HEK293T (cell line): ENCODE measurements at regions not wholly inside any gene's neighbourhood (a gene's known extent, or its start where the extent isn't known, plus 50 kb on each side); places are given as distances from the start of the nearest gene placed in this dataset.

Source experiments
- CTCF ChIA-PET: fragments of 350-600 bp; formaldehyde crosslinking; extraction: SDS; loops from one replicate; lab custom pipeline; 2021; ENCODE audit warnings: antibody characterized with exemption, inconsistent platforms; lab: Yijun Ruan, JAX
- POLR2A ChIA-PET: fragments of 350-600 bp; formaldehyde crosslinking; extraction: SDS; loops from one replicate; lab custom pipeline; 2020; ENCODE audit warnings: antibody characterized with exemption, inconsistent platforms; lab: Yijun Ruan, JAX
- DNase-seq: peaks from one replicate; pipeline ENCODE4 v3.0.0; 2012; ENCODE audit warnings: mixed read lengths; ENCODE audit errors: extremely low spot score
- ARNT ChIP-seq: fragments of 450-650 bp; IDR thresholded peaks from 2 replicates; pipeline ENCODE4 v1.6.1; 2017; ENCODE audit warnings: mild to moderate bottlenecking
- BHLHE40 ChIP-seq: fragments of 450-650 bp; IDR thresholded peaks from 2 replicates; pipeline ENCODE4 v1.6.1; 2016; ENCODE audit warnings: mild to moderate bottlenecking, moderate library complexity, borderline replicate concordance
- CTBP1 ChIP-seq: fragments of 450-650 bp; IDR thresholded peaks from 2 replicates; pipeline ENCODE4 v1.6.1; 2016; ENCODE audit warnings: borderline replicate concordance
- ELF4 ChIP-seq: fragments of 450-650 bp; IDR thresholded peaks from 2 replicates; pipeline ENCODE4 v1.6.1; 2017; ENCODE audit warnings: antibody characterized with exemption
- FOXA1 ChIP-seq: fragments of 450-650 bp; IDR thresholded peaks from 2 replicates; pipeline ENCODE4 v1.6.1; 2016; ENCODE audit warnings: mild to moderate bottlenecking
- FOXK2 ChIP-seq: fragments of 450-650 bp; IDR thresholded peaks from 2 replicates; pipeline ENCODE4 v1.6.1; 2016; ENCODE audit warnings: mild to moderate bottlenecking
- FOXM1 ChIP-seq: fragments of 450-650 bp; IDR thresholded peaks from 2 replicates; pipeline ENCODE4 v1.6.1; 2017; ENCODE audit warnings: mild to moderate bottlenecking, borderline replicate concordance
- HDGF ChIP-seq: fragments of 450-650 bp; IDR thresholded peaks from 2 replicates; pipeline ENCODE4 v1.6.1; 2017; ENCODE audit warnings: antibody characterized with exemption, borderline replicate concordance
- L3MBTL2 ChIP-seq: fragments of 450-650 bp; conservative IDR thresholded peaks from 2 replicates; pipeline ENCODE4 v1.6.1; 2016; ENCODE audit warnings: mild to moderate bottlenecking
- LEF1 ChIP-seq: fragments of 450-650 bp; IDR thresholded peaks from 2 replicates; pipeline ENCODE4 v1.6.1; 2017; ENCODE audit warnings: mild to moderate bottlenecking, borderline replicate concordance
- NFRKB ChIP-seq: fragments of 450-650 bp; IDR thresholded peaks from 2 replicates; pipeline ENCODE4 v1.6.1; 2016; ENCODE audit warnings: mild to moderate bottlenecking, moderate library complexity
- PKNOX1 ChIP-seq: fragments of 450-650 bp; IDR thresholded peaks from 2 replicates; pipeline ENCODE4 v1.6.1; 2016
- SP1 ChIP-seq: fragments of 450-650 bp; IDR thresholded peaks from 2 replicates; pipeline ENCODE4 v1.6.1; 2017
- SUZ12 ChIP-seq: fragments of 450-650 bp; IDR thresholded peaks from 2 replicates; pipeline ENCODE4 v1.6.1; 2016; ENCODE audit warnings: mild to moderate bottlenecking
- TARDBP ChIP-seq: fragments of 450-650 bp; IDR thresholded peaks from 2 replicates; pipeline ENCODE4 v1.6.1; 2016
- ZNF384 ChIP-seq: fragments of 450-650 bp; IDR thresholded peaks from 2 replicates; pipeline ENCODE4 v1.6.1; 2016

- no peak for DNase-seq
- ChIA-PET POLR2A (no interaction called here), CTCF (no interaction called here)
- TF ChIP-seq HDGF (no peak), SP1 (no peak), CTBP1 (no peak), SUZ12 (no peak), ZNF384 (no peak), LEF1 (no peak), FOXA1 (no peak), BHLHE40 (no peak), TARDBP (no peak)
These were observed 285.1 kb downstream of the TMEM114 start for GRCh38 chr16:8305201-8305600.

DNA sequence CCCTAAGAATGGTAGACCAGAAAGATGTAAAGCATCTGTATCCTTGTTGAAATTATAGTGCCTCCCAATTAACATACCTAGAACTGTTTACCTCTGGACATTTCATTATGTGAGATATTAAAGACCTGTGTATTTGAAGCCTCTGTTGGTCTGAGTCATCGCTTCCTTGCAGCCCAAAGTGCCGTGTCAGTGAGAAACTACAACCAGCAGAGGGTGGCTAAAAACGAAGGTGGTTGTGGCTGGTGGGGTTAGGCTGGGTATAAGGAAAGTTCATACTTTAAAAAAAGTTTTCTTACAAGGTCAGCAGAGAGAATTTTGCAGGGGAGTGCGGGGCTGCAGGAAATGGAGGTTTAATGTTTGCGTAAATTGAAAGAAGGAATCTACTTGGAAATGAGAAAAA, 290.7 kb downstream of the TMEM114 start:
- TF ChIP-seq HDGF = no peak
- no peak for TF ChIP-seq NFRKB
- ChIA-PET CTCF (no interaction called here), POLR2A (no interaction called here)
- no peak for DNase-seq

DNA sequence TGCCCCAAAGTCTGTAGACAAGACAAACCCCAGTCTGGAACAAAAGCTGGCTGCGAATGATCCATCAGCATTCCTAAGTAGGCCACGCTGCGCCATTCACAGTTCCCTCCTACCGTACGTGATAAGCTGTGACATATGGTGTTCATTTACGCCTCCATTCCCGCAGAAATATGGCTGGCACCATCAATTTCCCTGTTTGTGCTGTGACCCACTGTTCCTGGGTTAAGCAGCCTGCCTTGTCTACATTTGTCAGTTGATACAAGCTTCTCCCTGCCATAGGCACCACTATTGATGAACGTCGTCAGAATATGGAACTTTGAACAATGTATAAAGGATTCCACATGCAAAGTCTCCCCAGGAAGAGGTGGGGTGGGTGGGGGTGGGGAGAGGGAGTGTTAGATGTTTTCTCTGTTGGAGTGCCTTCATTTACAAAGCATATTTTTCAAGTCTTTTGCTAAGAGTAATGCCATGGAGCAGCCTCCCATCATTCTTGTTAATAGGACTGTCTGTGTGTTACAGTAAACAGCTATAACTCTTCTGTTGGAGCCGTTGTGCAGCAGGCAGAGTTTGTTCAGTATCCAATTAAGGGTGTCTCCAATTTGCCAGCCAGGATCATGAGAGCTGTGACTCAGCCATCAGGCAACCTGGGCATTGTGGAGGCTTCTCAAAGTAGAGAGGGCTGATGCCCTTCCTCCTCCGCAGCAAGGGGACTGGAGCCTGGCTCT, 294.6 kb downstream of the TMEM114 start:
- DNase-seq = no peak
- CTCF ChIA-PET = no interaction called here
- POLR2A ChIA-PET = no interaction called here
- TF ChIP-seq SP1 (no peak), HDGF (no peak), LEF1 (no peak), FOXM1 (no peak), BHLHE40 (no peak), NFRKB (no peak), L3MBTL2 (no peak), ARNT (no peak), CTBP1 (no peak), ZNF384 (no peak), TARDBP (no peak)

GRCh38 chr16:8293413-8293812, 296.9 kb downstream of the TMEM114 start:
- ChIA-PET CTCF (no interaction called here), POLR2A (no interaction called here)
- DNase-seq = no peak
- TF ChIP-seq FOXM1 = no peak
- no peak for TF ChIP-seq HDGF
- TF ChIP-seq PKNOX1 = no peak
- no peak for TF ChIP-seq CTBP1
- no peak for TF ChIP-seq SUZ12
- no peak for TF ChIP-seq FOXA1
- TF ChIP-seq ARNT = no peak
- TF ChIP-seq FOXK2 = no peak
- no peak for TF ChIP-seq SP1
- no peak for TF ChIP-seq BHLHE40
- TF ChIP-seq LEF1 = no peak
- no peak for TF ChIP-seq ZNF384

- POLR2A ChIA-PET = no interaction called here
- no peak for DNase-seq
- CTCF ChIA-PET = no interaction called here
- no peak for TF ChIP-seq ZNF384
- TF ChIP-seq TARDBP = no peak
- no peak for TF ChIP-seq ELF4
- TF ChIP-seq CTBP1 = no peak
- no peak for TF ChIP-seq HDGF
- no peak for TF ChIP-seq BHLHE40
- TF ChIP-seq FOXK2 = no peak
- TF ChIP-seq FOXA1 = no peak
- TF ChIP-seq SP1 = no peak
- no peak for TF ChIP-seq SUZ12
- TF ChIP-seq NFRKB = no peak
- no peak for TF ChIP-seq ARNT
- TF ChIP-seq L3MBTL2 = no peak
- no peak for TF ChIP-seq PKNOX1
- no peak for TF ChIP-seq LEF1
- TF ChIP-seq FOXM1 = no peak
These were observed 298.0 kb downstream of the TMEM114 start for GRCh38 chr16:8292271-8292670.

- POLR2A ChIA-PET = interaction anchor here (0.5 kb wide), 1 partner anchor 88 kb away, joined by 3 read pairs; no protein-coding TSS in a partner anchor
- CTCF ChIA-PET = no interaction called here
- no peak for TF ChIP-seq FOXA1
- no peak for DNase-seq
These were observed 304.0 kb downstream of the TMEM114 start for GRCh38 chr16:8286348-8286747.

DNA sequence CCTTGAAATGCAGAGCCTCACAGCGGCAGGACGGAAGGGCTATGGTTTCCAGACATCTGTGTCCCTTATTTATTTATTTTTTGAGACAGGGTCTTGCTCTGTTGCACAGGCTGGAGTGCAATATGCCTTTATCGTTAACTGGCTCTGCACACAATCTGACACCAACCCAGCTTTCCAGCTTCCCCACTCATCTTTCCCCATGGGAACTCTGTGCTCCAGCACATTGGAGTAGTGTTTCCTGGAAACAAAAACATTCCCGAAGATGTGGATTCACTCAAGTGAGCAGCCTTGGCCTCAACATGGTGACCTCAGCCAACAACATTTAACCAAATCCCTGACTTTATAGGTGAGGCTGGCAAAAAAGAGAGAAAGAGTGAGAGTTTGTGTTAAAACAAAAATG, 307.1 kb downstream of the TMEM114 start:
- ChIA-PET CTCF (no interaction called here), POLR2A (no interaction called here)
- TF ChIP-seq ZNF384 (no peak), NFRKB (no peak), HDGF (no peak), FOXA1 (no peak), TARDBP (no peak), LEF1 (no peak), ELF4 (no peak), CTBP1 (no peak), L3MBTL2 (no peak), SP1 (no peak), SUZ12 (no peak), FOXM1 (no peak), ARNT (no peak), PKNOX1 (no peak), FOXK2 (no peak), BHLHE40 (no peak)
- DNase-seq = no peak
